ENCODE measurements at regions not wholly inside any gene's neighbourhood (a gene's known extent, or its start where the extent isn't known, plus 50 kb on each side); places are given as distances from the start of the nearest gene placed in this dataset.

GRCh38 chr7:130946114-130946513 lies 212.1 kb upstream of the KLF14 start:
- TF ChIP-seq, protein P1, sequence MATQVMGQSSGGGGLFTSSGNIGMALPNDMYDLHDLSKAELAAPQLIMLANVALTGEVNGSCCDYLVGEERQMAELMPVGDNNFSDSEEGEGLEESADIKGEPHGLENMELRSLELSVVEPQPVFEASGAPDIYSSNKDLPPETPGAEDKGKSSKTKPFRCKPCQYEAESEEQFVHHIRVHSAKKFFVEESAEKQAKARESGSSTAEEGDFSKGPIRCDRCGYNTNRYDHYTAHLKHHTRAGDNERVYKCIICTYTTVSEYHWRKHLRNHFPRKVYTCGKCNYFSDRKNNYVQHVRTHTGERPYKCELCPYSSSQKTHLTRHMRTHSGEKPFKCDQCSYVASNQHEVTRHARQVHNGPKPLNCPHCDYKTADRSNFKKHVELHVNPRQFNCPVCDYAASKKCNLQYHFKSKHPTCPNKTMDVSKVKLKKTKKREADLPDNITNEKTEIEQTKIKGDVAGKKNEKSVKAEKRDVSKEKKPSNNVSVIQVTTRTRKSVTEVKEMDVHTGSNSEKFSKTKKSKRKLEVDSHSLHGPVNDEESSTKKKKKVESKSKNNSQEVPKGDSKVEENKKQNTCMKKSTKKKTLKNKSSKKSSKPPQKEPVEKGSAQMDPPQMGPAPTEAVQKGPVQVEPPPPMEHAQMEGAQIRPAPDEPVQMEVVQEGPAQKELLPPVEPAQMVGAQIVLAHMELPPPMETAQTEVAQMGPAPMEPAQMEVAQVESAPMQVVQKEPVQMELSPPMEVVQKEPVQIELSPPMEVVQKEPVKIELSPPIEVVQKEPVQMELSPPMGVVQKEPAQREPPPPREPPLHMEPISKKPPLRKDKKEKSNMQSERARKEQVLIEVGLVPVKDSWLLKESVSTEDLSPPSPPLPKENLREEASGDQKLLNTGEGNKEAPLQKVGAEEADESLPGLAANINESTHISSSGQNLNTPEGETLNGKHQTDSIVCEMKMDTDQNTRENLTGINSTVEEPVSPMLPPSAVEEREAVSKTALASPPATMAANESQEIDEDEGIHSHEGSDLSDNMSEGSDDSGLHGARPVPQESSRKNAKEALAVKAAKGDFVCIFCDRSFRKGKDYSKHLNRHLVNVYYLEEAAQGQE (IDR thresholded peaks at IDR 0.05; ENCODE audit: low read depth), result no peak
- TF ChIP-seq RAD21 (IDR thresholded peaks at IDR 0.05; ENCODE audit: low read depth), result no peak
- TF ChIP-seq, protein P2, sequence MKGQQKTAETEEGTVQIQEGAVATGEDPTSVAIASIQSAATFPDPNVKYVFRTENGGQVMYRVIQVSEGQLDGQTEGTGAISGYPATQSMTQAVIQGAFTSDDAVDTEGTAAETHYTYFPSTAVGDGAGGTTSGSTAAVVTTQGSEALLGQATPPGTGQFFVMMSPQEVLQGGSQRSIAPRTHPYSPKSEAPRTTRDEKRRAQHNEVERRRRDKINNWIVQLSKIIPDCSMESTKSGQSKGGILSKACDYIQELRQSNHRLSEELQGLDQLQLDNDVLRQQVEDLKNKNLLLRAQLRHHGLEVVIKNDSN (IDR thresholded peaks at IDR 0.05), result no peak
- no peak for TF ChIP-seq EGR1 (IDR thresholded peaks at IDR 0.05)
- no peak for TF ChIP-seq NFIC (IDR thresholded peaks at IDR 0.05)
- TF ChIP-seq CREB1 (IDR thresholded peaks at IDR 0.05; ENCODE audit: low read depth), result no peak
- TF ChIP-seq, protein P3, sequence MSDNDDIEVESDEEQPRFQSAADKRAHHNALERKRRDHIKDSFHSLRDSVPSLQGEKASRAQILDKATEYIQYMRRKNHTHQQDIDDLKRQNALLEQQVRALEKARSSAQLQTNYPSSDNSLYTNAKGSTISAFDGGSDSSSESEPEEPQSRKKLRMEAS (IDR thresholded peaks at IDR 0.05), result no peak
- TF ChIP-seq EP300 (IDR thresholded peaks at IDR 0.05; ENCODE audit: borderline replicate concordance), result no peak
- no peak for TF ChIP-seq ZBTB7A (IDR thresholded peaks at IDR 0.05; ENCODE audit: low read depth)
- TF ChIP-seq TEAD4 (IDR thresholded peaks at IDR 0.05), result no peak
- no peak for TF ChIP-seq CEBPB (IDR thresholded peaks at IDR 0.05)

Measured in Ishikawa (cell line).